ENCODE measurements at regions not wholly inside any gene's neighbourhood (a gene's known extent, or its start where the extent isn't known, plus 50 kb on each side); places are given as distances from the start of the nearest gene placed in this dataset.
"Not testable (repeated sequence)": the region's sequence is repeated elsewhere in the genome, so short reads cannot be mapped to it uniquely, and the experiment has no call there.

GRCh38 chr14:47929334-47929733 is 253.9 kb upstream of the MDGA2 start:
- ATAC-seq = no peak
- intact Hi-C loops (cut with DNase I) = no loop called here
- DNase-seq = no peak

GRCh38 chr14:47921133-47921532 is 245.7 kb upstream of the MDGA2 start:
- DNase-seq (no peak), ATAC-seq (no peak)
- intact Hi-C loops (cut with DNase I) = no loop called here

GRCh38 chr14:47919997-47920396 is 244.6 kb upstream of the MDGA2 start:
- ATAC-seq = no peak
- intact Hi-C loops (cut with DNase I) = loop anchor here (5.0 to 10.0 kb wide), 2 partner anchors 1255 to 1387 kb away; no protein-coding TSS in a partner anchor
- no peak for DNase-seq

- DNase-seq = no peak
- intact Hi-C loops (cut with DNase I) = loop anchor here (5.0 to 10.0 kb wide), 2 partner anchors 1255 to 1388 kb away; no protein-coding TSS in a partner anchor
- no peak for ATAC-seq
These were observed 244.0 kb upstream of the MDGA2 start for GRCh38 chr14:47919334-47919846.

- ATAC-seq = no peak
- DNase-seq = no peak
- intact Hi-C loops (cut with DNase I) = loop anchor here (5.0 to 10.0 kb wide), 2 partner anchors 1257 to 1390 kb away; no protein-coding TSS in a partner anchor
These were observed 242.0 kb upstream of the MDGA2 start for GRCh38 chr14:47917344-47917954.

- intact Hi-C loops (cut with DNase I); DNase-seq; ATAC-seq: not testable (repeated sequence)
These were observed 225.7 kb upstream of the MDGA2 start for GRCh38 chr14:47901141-47901540.

GRCh38 chr14:47899685-47900084 is 224.3 kb upstream of the MDGA2 start:
- intact Hi-C loops (cut with DNase I) = no loop called here
- ATAC-seq = no peak
- no peak for DNase-seq

GRCh38 chr14:47874350-47874749 is 198.9 kb upstream of the MDGA2 start:
- DNase-seq (no peak), ATAC-seq (no peak)
- intact Hi-C loops (cut with DNase I) = no loop called here

- ATAC-seq (no peak), DNase-seq (no peak)
- intact Hi-C loops (cut with DNase I) = no loop called here
These were observed 197.2 kb upstream of the MDGA2 start for GRCh38 chr14:47872588-47872987.

GRCh38 chr14:47863441-47863840 is 188.0 kb upstream of the MDGA2 start:
- no peak for ATAC-seq
- no peak for DNase-seq
- intact Hi-C loops (cut with DNase I) = no loop called here

- no peak for DNase-seq
- ATAC-seq = no peak
- intact Hi-C loops (cut with DNase I) = no loop called here
These were observed 182.2 kb upstream of the MDGA2 start for GRCh38 chr14:47857646-47858045.

- intact Hi-C loops (cut with DNase I) = no loop called here
- no peak for ATAC-seq
These were observed 176.9 kb upstream of the MDGA2 start for GRCh38 chr14:47852278-47852677.

GRCh38 chr14:47846008-47846407 is 170.6 kb upstream of the MDGA2 start:
- ATAC-seq (no peak), DNase-seq (no peak)
- intact Hi-C loops (cut with DNase I) = no loop called here

More at GRCh38 chr14:47852278-47852677, 176.9 kb upstream of the MDGA2 start:
- no peak for DNase-seq

GRCh38 chr14:47843236-47843635 is 167.8 kb upstream of the MDGA2 start:
- no peak for ATAC-seq
- DNase-seq = no peak
- intact Hi-C loops (cut with DNase I) = no loop called here

GRCh38 chr14:47833011-47833410 is 157.6 kb upstream of the MDGA2 start:
- intact Hi-C loops (cut with DNase I) = no loop called here
- ATAC-seq (no peak), DNase-seq (no peak)

- DNase-seq (no peak), ATAC-seq (no peak)
- intact Hi-C loops (cut with DNase I) = no loop called here
These were observed 151.4 kb upstream of the MDGA2 start for GRCh38 chr14:47826809-47827208.

GRCh38 chr14:47822326-47822725 is 146.9 kb upstream of the MDGA2 start:
- no peak for ATAC-seq
- no peak for DNase-seq
- intact Hi-C loops (cut with DNase I) = no loop called here

GRCh38 chr14:47821135-47821534 is 145.7 kb upstream of the MDGA2 start:
- DNase-seq (no peak), ATAC-seq (no peak)
- intact Hi-C loops (cut with DNase I) = no loop called here

GRCh38 chr14:47790477-47790876 is 115.1 kb upstream of the MDGA2 start:
- intact Hi-C loops (cut with DNase I) = no loop called here
- ATAC-seq = no peak
- DNase-seq = no peak

GRCh38 chr14:47785058-47785457 is 109.7 kb upstream of the MDGA2 start:
- intact Hi-C loops (cut with DNase I) = no loop called here
- no peak for DNase-seq
- ATAC-seq = no peak

GRCh38 chr14:47778631-47779030 is 103.2 kb upstream of the MDGA2 start:
- no peak for ATAC-seq

More at GRCh38 chr14:47778631-47779030, 103.2 kb upstream of the MDGA2 start:
- intact Hi-C loops (cut with DNase I) = no loop called here
- no peak for DNase-seq
